Breast epithelium (tissue), 4 donors: ENCODE measurements at regions not wholly inside any gene's neighbourhood (a gene's known extent, or its start where the extent isn't known, plus 50 kb on each side); places are given as distances from the start of the nearest gene placed in this dataset.
"Not testable (repeated sequence)": the region's sequence is repeated elsewhere in the genome, so short reads cannot be mapped to it uniquely, and the experiment has no call there.

ENCODE experiments used
- DNase-seq, 2 donors: peaks; one replicate each; pipeline ENCODE4 v3.0.0-alpha.2; 2019; ENCODE audit warnings: low spot score in 2 of 2
- H3K27ac ChIP-seq, 2 donors: fragments of 200-600 bp; sonication (generic) in 1 of 2; one replicate each; pipeline ENCODE4 v1.5.1; 2016 to 2019; ENCODE audit warnings: mild to moderate bottlenecking in 1 of 2
- H3K27me3 ChIP-seq, 2 donors: fragments of 200-600 bp; sonication (generic) in 1 of 2; one replicate each; pipeline versions ENCODE4 v1.5.1 to v1.6.0; 2017 to 2019; ENCODE audit warnings: control low read depth in 1 of 2, mild to moderate bottlenecking in 1 of 2
- H3K36me3 ChIP-seq: fragments of 200-600 bp; one replicate; pipeline ENCODE4 v1.5.1; 2019
- H3K4me1 ChIP-seq, 2 donors: fragments of 200-600 bp; sonication (generic); one replicate each; pipeline ENCODE4 v1.5.1; 2016 to 2019; ENCODE audit warnings: control low read depth in 1 of 2
- H3K4me3 ChIP-seq, 3 donors: fragments of 200-600 bp; sonication (generic); 1 replicate in 2 of 3; 2 replicates in 1 of 3; pipeline ENCODE4 v1.5.1; 2016 to 2019; ENCODE audit warnings: mild to moderate bottlenecking in 3 of 3, moderate library complexity in 2 of 3
- H3K9me3 ChIP-seq, 2 donors: fragments of 200-600 bp; sonication (generic) in 1 of 2; one replicate each; pipeline ENCODE4 v1.5.1; 2016 to 2019; ENCODE audit warnings: control low read depth in 1 of 2
- POLR2A ChIP-seq: fragments of 450-650 bp; IDR thresholded peaks from one replicate; pipeline ENCODE4 v1.6.1; 2016; ENCODE audit warnings: antibody characterized with exemption, mild to moderate bottlenecking, moderate library complexity
- POLR2AphosphoS5 ChIP-seq, 3 donors: sonication (generic); formaldehyde crosslinking; IDR thresholded peaks; one replicate each; pipeline ENCODE4 v1.6.1; 2017; ENCODE audit warnings: antibody characterized with exemption in 3 of 3
- intact Hi-C: fragments of 100-400 bp; cut with DNase I; formaldehyde crosslinking; loops from one replicate; pipeline ENCODE4 v1.15.1; 2023; ENCODE audit warnings: low total_unique reads
- TF ChIP-seq, protein P1 (sequence below), 3 donors: fragments of 450-650 bp; IDR thresholded peaks; one replicate each; pipeline ENCODE4 v1.5.1; 2016 to 2017; ENCODE audit warnings: antibody characterized with exemption in 3 of 3, mild to moderate bottlenecking in 3 of 3, moderate library complexity in 3 of 3

DNA sequence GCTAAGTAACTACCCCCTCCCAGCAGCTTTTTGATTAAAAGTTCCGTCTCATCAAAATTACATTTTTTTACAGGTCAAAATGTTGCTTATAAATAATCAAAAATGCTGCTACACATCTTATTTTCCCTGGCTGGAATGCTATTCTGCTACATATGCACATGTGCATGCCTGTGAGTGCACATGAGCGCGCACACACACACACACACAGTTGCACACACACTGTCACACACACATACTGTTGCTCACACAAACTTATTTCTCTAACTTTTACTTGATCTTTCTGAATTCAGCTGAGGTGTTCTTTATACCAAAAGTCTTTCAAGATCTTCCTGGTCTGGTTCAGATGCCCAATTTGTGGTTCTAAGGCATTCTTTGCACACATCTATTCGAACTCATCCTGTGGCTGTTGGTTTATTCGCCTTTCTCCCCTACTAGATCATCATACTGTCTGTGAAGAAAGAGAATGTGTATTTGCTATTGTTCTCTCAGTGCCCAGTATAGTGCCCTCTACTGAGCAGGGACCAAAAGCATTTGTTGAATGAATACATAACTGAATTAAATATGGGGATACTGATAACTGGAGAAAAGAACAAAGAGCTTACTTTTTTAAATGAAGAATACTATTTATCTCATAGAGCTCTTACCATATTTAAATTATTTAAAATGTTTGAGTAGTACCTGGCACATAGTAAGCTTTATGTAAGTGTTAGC is 68.1 kb upstream of the CCDC179 start:
- Histone ChIP-seq H3K4me3 (no peak overlapping the region), H3K4me1 (no peaks in the 10 kb centered on the region), H3K36me3 (no peaks in the 10 kb centered on the region), H3K9me3 (no peaks in the 10 kb centered on the region), H3K27me3 (no peaks in the 10 kb centered on the region), H3K27ac (no peak overlapping the region)
- TF ChIP-seq, protein P1, sequence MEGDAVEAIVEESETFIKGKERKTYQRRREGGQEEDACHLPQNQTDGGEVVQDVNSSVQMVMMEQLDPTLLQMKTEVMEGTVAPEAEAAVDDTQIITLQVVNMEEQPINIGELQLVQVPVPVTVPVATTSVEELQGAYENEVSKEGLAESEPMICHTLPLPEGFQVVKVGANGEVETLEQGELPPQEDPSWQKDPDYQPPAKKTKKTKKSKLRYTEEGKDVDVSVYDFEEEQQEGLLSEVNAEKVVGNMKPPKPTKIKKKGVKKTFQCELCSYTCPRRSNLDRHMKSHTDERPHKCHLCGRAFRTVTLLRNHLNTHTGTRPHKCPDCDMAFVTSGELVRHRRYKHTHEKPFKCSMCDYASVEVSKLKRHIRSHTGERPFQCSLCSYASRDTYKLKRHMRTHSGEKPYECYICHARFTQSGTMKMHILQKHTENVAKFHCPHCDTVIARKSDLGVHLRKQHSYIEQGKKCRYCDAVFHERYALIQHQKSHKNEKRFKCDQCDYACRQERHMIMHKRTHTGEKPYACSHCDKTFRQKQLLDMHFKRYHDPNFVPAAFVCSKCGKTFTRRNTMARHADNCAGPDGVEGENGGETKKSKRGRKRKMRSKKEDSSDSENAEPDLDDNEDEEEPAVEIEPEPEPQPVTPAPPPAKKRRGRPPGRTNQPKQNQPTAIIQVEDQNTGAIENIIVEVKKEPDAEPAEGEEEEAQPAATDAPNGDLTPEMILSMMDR (IDR thresholded peaks at IDR 0.05): no peak
- TF ChIP-seq POLR2AphosphoS5 (IDR thresholded peaks at IDR 0.05) (no peak), POLR2A (no peak)
- DNase-seq: no peak
- intact Hi-C loops: no loop called here

DNA sequence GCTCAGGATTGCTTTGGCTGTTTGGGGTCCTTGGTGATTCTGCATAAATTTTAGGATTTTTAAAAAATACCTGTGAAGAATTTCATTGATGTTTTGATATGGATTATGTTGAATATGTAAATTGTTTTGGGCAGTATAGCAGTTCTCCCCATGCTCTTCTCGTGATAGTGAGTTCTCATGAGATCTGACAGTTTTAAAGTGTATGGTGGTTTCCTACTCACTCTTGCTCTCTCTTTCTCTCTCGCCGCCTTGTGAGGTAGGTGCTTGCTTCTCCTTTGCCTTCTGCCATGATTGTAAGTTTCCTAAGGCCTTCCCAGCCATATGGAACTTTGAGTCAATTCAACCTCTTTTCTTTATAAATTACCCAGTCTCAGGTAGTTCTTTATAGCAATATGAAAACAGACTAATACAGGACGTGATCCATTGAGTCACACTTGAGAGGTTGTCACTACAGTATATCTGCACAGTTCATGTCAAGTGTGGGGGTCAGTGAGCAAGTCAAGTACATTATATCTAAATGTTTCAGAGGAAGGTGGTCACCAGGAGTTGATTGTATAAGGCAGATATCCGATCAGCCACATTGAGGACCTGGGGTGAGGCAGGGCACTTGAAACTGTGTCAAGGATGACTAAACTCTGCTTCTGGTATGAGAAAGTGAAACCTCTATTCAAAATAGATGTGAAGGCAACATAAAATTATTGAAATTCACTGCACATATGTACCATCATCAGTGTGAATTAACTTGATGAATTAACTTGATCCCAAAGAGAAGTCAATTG is 70.7 kb upstream of the CCDC179 start:
- Histone ChIP-seq H3K27ac (no peak overlapping the region), H3K4me3 (no peak overlapping the region), H3K27me3 (no peaks in the 10 kb centered on the region), H3K4me1 (no peaks in the 10 kb centered on the region), H3K36me3 (no peaks in the 10 kb centered on the region), H3K9me3 (no peaks in the 10 kb centered on the region)
- intact Hi-C loops: no loop called here
- TF ChIP-seq, protein P1 (IDR thresholded peaks at IDR 0.05): no peak
- TF ChIP-seq POLR2A: no peak
- TF ChIP-seq POLR2AphosphoS5 (IDR thresholded peaks at IDR 0.05): no peak
- DNase-seq: no peak

DNA sequence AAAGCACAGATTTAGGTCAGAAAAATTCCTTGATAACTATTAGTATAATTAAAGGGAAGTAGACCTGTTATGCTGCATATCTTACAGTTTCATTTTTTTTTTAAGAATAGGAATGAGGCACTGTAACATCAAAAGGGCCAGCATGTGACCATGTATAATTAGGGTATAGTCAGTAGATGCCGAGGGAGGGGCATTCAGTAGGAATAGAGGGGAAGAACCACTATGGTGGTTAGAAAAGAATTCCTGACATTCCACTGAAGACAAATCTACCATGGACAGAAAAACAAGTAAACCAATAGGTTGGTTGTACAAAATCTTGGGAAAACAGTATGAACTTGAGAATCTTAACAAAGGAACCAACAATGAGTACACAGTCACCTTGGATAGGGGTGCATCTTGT is 78.4 kb upstream of the CCDC179 start:
- H3K27me3 ChIP-seq: no peaks in the 10 kb centered on the region
- intact Hi-C loops: no loop called here
- no peak for DNase-seq
- no peak for TF ChIP-seq POLR2A
- TF ChIP-seq POLR2AphosphoS5 (IDR thresholded peaks at IDR 0.05): no peak
- TF ChIP-seq, protein P1 (IDR thresholded peaks at IDR 0.05): no peak
- H3K27ac ChIP-seq: no peak overlapping the region
- H3K36me3 ChIP-seq: no peaks in the 10 kb centered on the region
- no peaks in the 10 kb centered on the region for H3K4me1 ChIP-seq
- H3K4me3 ChIP-seq: no peak overlapping the region
- no peaks in the 10 kb centered on the region for H3K9me3 ChIP-seq

DNA sequence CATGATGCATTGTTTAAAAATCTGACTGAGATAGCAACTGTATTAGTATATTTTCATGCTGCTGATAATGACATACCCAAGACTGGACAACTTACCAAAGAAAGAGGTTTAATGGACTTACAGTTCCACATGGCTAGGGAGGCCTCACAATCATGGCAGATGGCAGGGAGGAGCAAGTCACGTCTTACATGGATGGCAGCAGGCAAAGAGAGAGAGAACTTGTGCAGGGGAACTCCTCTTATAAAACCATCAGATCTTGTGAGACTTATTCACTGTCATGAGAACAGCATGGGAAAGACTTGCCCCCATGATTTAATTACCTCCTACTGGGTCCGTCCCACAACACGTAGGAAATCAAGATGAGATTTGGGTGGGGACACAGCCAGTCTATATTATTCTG is 81.3 kb upstream of the CCDC179 start:
- H3K36me3 ChIP-seq, intact Hi-C loops, H3K27me3 ChIP-seq: not testable (repeated sequence)

DNA sequence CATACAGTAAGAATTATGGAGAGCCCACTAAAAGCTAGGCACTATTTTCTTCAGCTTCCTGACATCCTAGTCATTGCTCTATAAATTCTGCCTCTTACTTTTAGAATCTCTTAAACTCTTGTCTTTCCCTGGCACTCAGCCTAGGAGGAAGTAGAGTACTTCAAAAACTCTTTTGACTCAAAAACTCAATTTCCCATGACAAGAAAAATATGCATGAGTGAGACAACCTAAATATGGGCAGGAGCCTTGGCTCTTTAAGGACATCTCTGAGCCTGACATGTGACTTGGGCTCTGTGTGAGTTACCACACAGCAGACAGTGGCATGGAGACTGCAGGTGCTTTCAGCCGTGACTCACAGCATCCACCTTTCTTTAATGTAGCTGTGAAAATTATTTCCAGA is 97.5 kb upstream of the CCDC179 start:
- Histone ChIP-seq H3K4me1 (no peaks in the 10 kb centered on the region), H3K27me3 (no peaks in the 10 kb centered on the region), H3K27ac (no peak overlapping the region), H3K9me3 (peaks cover 0 to 7% of the 10 kb centered on the region in 2 donors), H3K4me3 (no peak overlapping the region), H3K36me3 (no peaks in the 10 kb centered on the region)
- intact Hi-C loops: no loop called here
- TF ChIP-seq POLR2A (no peak), POLR2AphosphoS5 (IDR thresholded peaks at IDR 0.05) (no peak)
- TF ChIP-seq, protein P1 (IDR thresholded peaks at IDR 0.05): no peak
- no peak for DNase-seq

More for the DNA sequence above, 81.3 kb upstream of the CCDC179 start:
- H3K4me1 ChIP-seq, H3K9me3 ChIP-seq, H3K27ac ChIP-seq, H3K4me3 ChIP-seq, DNase-seq: not testable (repeated sequence)
